COR-L47 (cell line): ENCODE measurements at regions not wholly inside any gene's neighbourhood (a gene's known extent, or its start where the extent isn't known, plus 50 kb on each side); places are given as distances from the start of the nearest gene placed in this dataset.

ENCODE experiments used
- DNase-seq: peaks from one replicate; lab custom pipeline; 2025; lab: John Stamatoyannopoulos, UW

- DNase-seq, result no peak
These were observed 1350.8 kb upstream of the SLC10A2 start for GRCh38 chr13:104416973-104417372.

GRCh38 chr13:104414771-104415170 lies 1348.6 kb upstream of the SLC10A2 start:
- DNase-seq, result no peak

GRCh38 chr13:104414181-104414580 lies 1348.0 kb upstream of the SLC10A2 start:
- no peak for DNase-seq

GRCh38 chr13:104411141-104411765 lies 1345.0 kb upstream of the SLC10A2 start:
- no peak for DNase-seq

- DNase-seq, result no peak
These were observed 1342.5 kb upstream of the SLC10A2 start for GRCh38 chr13:104408733-104409132.

GRCh38 chr13:104404325-104404724 lies 1338.1 kb upstream of the SLC10A2 start:
- peak; percentile 69 for DNase-seq

- DNase-seq, result no peak
These were observed 1323.5 kb upstream of the SLC10A2 start for GRCh38 chr13:104389691-104390090.

- DNase-seq, result no peak
These were observed 1321.3 kb upstream of the SLC10A2 start for GRCh38 chr13:104387510-104387909.

GRCh38 chr13:104385404-104385803 lies 1319.2 kb upstream of the SLC10A2 start:
- DNase-seq, result no peak

GRCh38 chr13:104382951-104383350 lies 1316.7 kb upstream of the SLC10A2 start:
- DNase-seq, result no peak

- no peak for DNase-seq
These were observed 1310.4 kb upstream of the SLC10A2 start for GRCh38 chr13:104376588-104376987.

GRCh38 chr13:104375614-104376013 lies 1309.4 kb upstream of the SLC10A2 start:
- DNase-seq, result no peak

- DNase-seq, result no peak
These were observed 1306.0 kb upstream of the SLC10A2 start for GRCh38 chr13:104372095-104372655.

- DNase-seq, result no peak
These were observed 1299.2 kb upstream of the SLC10A2 start for GRCh38 chr13:104365430-104365829.

- no peak for DNase-seq
These were observed 1291.6 kb upstream of the SLC10A2 start for GRCh38 chr13:104357672-104358354.

GRCh38 chr13:104357174-104357573 lies 1291.0 kb upstream of the SLC10A2 start:
- no peak for DNase-seq

- no peak for DNase-seq
These were observed 1288.9 kb upstream of the SLC10A2 start for GRCh38 chr13:104355041-104355670.

GRCh38 chr13:104327211-104327610 lies 1261.0 kb upstream of the SLC10A2 start:
- no peak for DNase-seq

- no peak for DNase-seq
These were observed 1260.3 kb upstream of the SLC10A2 start for GRCh38 chr13:104326523-104326922.

- DNase-seq, result no peak
These were observed 1255.5 kb upstream of the SLC10A2 start for GRCh38 chr13:104321756-104322155.

- DNase-seq, result no peak
These were observed 1254.2 kb upstream of the SLC10A2 start for GRCh38 chr13:104320446-104320845.

- peak; percentile 21 for DNase-seq
These were observed 1251.9 kb upstream of the SLC10A2 start for GRCh38 chr13:104318121-104318520.

- DNase-seq, result no peak
These were observed 1249.4 kb upstream of the SLC10A2 start for GRCh38 chr13:104315606-104316005.
